T-helper 17 cell (primary cell): ENCODE measurements at regions not wholly inside any gene's neighbourhood (a gene's known extent, or its start where the extent isn't known, plus 50 kb on each side); places are given as distances from the start of the nearest gene placed in this dataset.
"Not testable (repeated sequence)": the region's sequence is repeated elsewhere in the genome, so short reads cannot be mapped to it uniquely, and the experiment has no call there.

Experiments
- ATAC-seq: fragments of 150-1000 bp; cut with Tn5 transposase; 2 replicates; pipeline ENCODE4 v1.10.0; 2021; ENCODE audit warnings: mild to moderate bottlenecking, moderate library complexity
- DNase-seq, 3 donors: peaks; one replicate each; pipeline versions ENCODE4 v3.0.0 to v3.0.0-alpha.2; 2020 to 2021
- H3K9me3 ChIP-seq: one replicate; pipeline ENCODE4 v1.7.0; 2013; ENCODE audit warnings: low read length, mild to moderate bottlenecking; ENCODE audit not compliant: control insufficient read depth, poor library complexity, severe bottlenecking
- H3K27ac Mint-ChIP-seq: one replicate; pipeline ENCODE4 v1.8.0; 2022; ENCODE audit warnings: mild to moderate bottlenecking, moderate library complexity, mixed read lengths
- H3K27me3 Mint-ChIP-seq: one replicate; pipeline ENCODE4 v1.8.0; 2022; ENCODE audit warnings: mixed read lengths
- H3K36me3 Mint-ChIP-seq: one replicate; pipeline ENCODE4 v1.8.0; 2022; ENCODE audit warnings: low read depth, mixed read lengths
- H3K4me1 Mint-ChIP-seq: one replicate; pipeline ENCODE4 v1.8.0; 2022; ENCODE audit warnings: mild to moderate bottlenecking, mixed read lengths
- H3K4me3 Mint-ChIP-seq: one replicate; pipeline ENCODE4 v1.8.0; 2022; ENCODE audit warnings: mild to moderate bottlenecking, moderate library complexity, mixed read lengths

- H3K4me3 Mint-ChIP-seq, DNase-seq, H3K27ac Mint-ChIP-seq, H3K9me3 ChIP-seq, H3K4me1 Mint-ChIP-seq, ATAC-seq, H3K36me3 Mint-ChIP-seq: not testable (repeated sequence)
- H3K27me3 Mint-ChIP-seq: peaks cover 46% of the 10 kb centered on the region
These were observed 91.4 kb upstream of the HMGXB4 start for GRCh38 chr22:35165896-35166295.

GRCh38 chr22:35170716-35171697, 86.3 kb upstream of the HMGXB4 start:
- no peaks in the 10 kb centered on the region for H3K36me3 Mint-ChIP-seq
- DNase-seq (no peak), ATAC-seq (no peak)
- H3K4me1 Mint-ChIP-seq: peaks cover 2% of the 10 kb centered on the region
- H3K9me3 ChIP-seq: no peaks in the 10 kb centered on the region
- H3K4me3 Mint-ChIP-seq: no peak overlapping the region
- peaks cover 46% of the 10 kb centered on the region for H3K27me3 Mint-ChIP-seq
- H3K27ac Mint-ChIP-seq: no peak overlapping the region

GRCh38 chr22:35172442-35172841, 84.9 kb upstream of the HMGXB4 start:
- Mint-ChIP-seq H3K27me3 (peaks cover 56% of the 10 kb centered on the region), H3K4me3 (no peak overlapping the region), H3K27ac (no peak overlapping the region), H3K4me1 (peaks cover 2% of the 10 kb centered on the region), H3K36me3 (peaks cover 5% of the 10 kb centered on the region)
- no peaks in the 10 kb centered on the region for H3K9me3 ChIP-seq
- ATAC-seq (no peak), DNase-seq (no peak)

- no peak overlapping the region for H3K27ac Mint-ChIP-seq
- peaks cover 7% of the 10 kb centered on the region for H3K36me3 Mint-ChIP-seq
- peaks cover 64% of the 10 kb centered on the region for H3K27me3 Mint-ChIP-seq
- no peak overlapping the region for H3K4me3 Mint-ChIP-seq
- no peaks in the 10 kb centered on the region for H3K9me3 ChIP-seq
- peaks cover 2% of the 10 kb centered on the region for H3K4me1 Mint-ChIP-seq
- ATAC-seq: no peak
- no peak for DNase-seq
These were observed 83.6 kb upstream of the HMGXB4 start for GRCh38 chr22:35173655-35174054.

- H3K9me3 ChIP-seq: no peaks in the 10 kb centered on the region
- H3K27ac Mint-ChIP-seq: no peak overlapping the region
- H3K4me3 Mint-ChIP-seq: no peak overlapping the region
- DNase-seq (no peak), ATAC-seq (no peak)
- peaks cover 2% of the 10 kb centered on the region for H3K4me1 Mint-ChIP-seq
- peaks cover 64% of the 10 kb centered on the region for H3K27me3 Mint-ChIP-seq
- peaks cover 9% of the 10 kb centered on the region for H3K36me3 Mint-ChIP-seq
These were observed 82.8 kb upstream of the HMGXB4 start for GRCh38 chr22:35174401-35175038.

- Mint-ChIP-seq H3K4me1 (peaks cover 2% of the 10 kb centered on the region), H3K27me3 (peaks cover 61% of the 10 kb centered on the region), H3K36me3 (peaks cover 9% of the 10 kb centered on the region), H3K27ac (no peak overlapping the region), H3K4me3 (no peak overlapping the region)
- no peak for ATAC-seq
- H3K9me3 ChIP-seq: no peaks in the 10 kb centered on the region
- no peak for DNase-seq
These were observed 81.9 kb upstream of the HMGXB4 start for GRCh38 chr22:35175392-35175791.

- ATAC-seq (no peak), DNase-seq (no peak)
- H3K9me3 ChIP-seq: no peaks in the 10 kb centered on the region
- Mint-ChIP-seq H3K27me3 (peaks cover 48% of the 10 kb centered on the region), H3K36me3 (peaks cover 9% of the 10 kb centered on the region), H3K4me1 (no peaks in the 10 kb centered on the region), H3K4me3 (no peak overlapping the region), H3K27ac (no peak overlapping the region)
These were observed 79.5 kb upstream of the HMGXB4 start for GRCh38 chr22:35177811-35178210.

- no peak overlapping the region for H3K27ac Mint-ChIP-seq
- ATAC-seq: no peak
These were observed 78.8 kb upstream of the HMGXB4 start for GRCh38 chr22:35178446-35178845.

GRCh38 chr22:35183917-35184316, 73.4 kb upstream of the HMGXB4 start:
- DNase-seq (no peak), ATAC-seq (no peak)
- Mint-ChIP-seq H3K4me3 (no peak overlapping the region), H3K36me3 (no peaks in the 10 kb centered on the region), H3K4me1 (no peaks in the 10 kb centered on the region), H3K27ac (no peak overlapping the region), H3K27me3 (peaks cover 6% of the 10 kb centered on the region)
- H3K9me3 ChIP-seq: peaks cover 2% of the 10 kb centered on the region

More at GRCh38 chr22:35178446-35178845, 78.8 kb upstream of the HMGXB4 start:
- Mint-ChIP-seq H3K4me1 (no peaks in the 10 kb centered on the region), H3K36me3 (peaks cover 9% of the 10 kb centered on the region), H3K27me3 (peaks cover 42% of the 10 kb centered on the region), H3K4me3 (no peak overlapping the region)
- no peak for DNase-seq
- peaks cover 1% of the 10 kb centered on the region for H3K9me3 ChIP-seq

GRCh38 chr22:35186492-35186891, 70.8 kb upstream of the HMGXB4 start:
- Mint-ChIP-seq H3K36me3 (no peaks in the 10 kb centered on the region), H3K27me3 (no peaks in the 10 kb centered on the region), H3K4me3 (no peak overlapping the region), H3K27ac (no peak overlapping the region), H3K4me1 (no peaks in the 10 kb centered on the region)
- DNase-seq (no peak), ATAC-seq (no peak)
- peaks cover 2% of the 10 kb centered on the region for H3K9me3 ChIP-seq

- not testable (repeated sequence) for H3K4me1 Mint-ChIP-seq, H3K27me3 Mint-ChIP-seq, H3K36me3 Mint-ChIP-seq, ATAC-seq, H3K4me3 Mint-ChIP-seq, H3K27ac Mint-ChIP-seq, DNase-seq, H3K9me3 ChIP-seq
These were observed 68.4 kb upstream of the HMGXB4 start for GRCh38 chr22:35188930-35189329.

GRCh38 chr22:35189559-35189958, 67.7 kb upstream of the HMGXB4 start:
- no peak for DNase-seq
- Mint-ChIP-seq H3K4me1 (no peaks in the 10 kb centered on the region), H3K27ac (no peak overlapping the region), H3K27me3 (no peaks in the 10 kb centered on the region), H3K4me3 (no peak overlapping the region), H3K36me3 (no peaks in the 10 kb centered on the region)
- no peaks in the 10 kb centered on the region for H3K9me3 ChIP-seq
- no peak for ATAC-seq

GRCh38 chr22:35191412-35191811, 65.9 kb upstream of the HMGXB4 start:
- Mint-ChIP-seq H3K4me3 (no peak overlapping the region), H3K27me3 (peaks cover 2% of the 10 kb centered on the region), H3K36me3 (no peaks in the 10 kb centered on the region), H3K4me1 (no peaks in the 10 kb centered on the region), H3K27ac (no peak overlapping the region)
- no peak for DNase-seq
- ATAC-seq: no peak
- no peaks in the 10 kb centered on the region for H3K9me3 ChIP-seq
